HG03103 (cell line): ENCODE measurements at regions not wholly inside any gene's neighbourhood (a gene's known extent, or its start where the extent isn't known, plus 50 kb on each side); places are given as distances from the start of the nearest gene placed in this dataset.

ENCODE experiments used
- ATAC-seq: cut with Tn5 transposase; IDR thresholded peaks from one replicate; pipeline ENCODE4 v1.9.1; 2021; ENCODE audit warnings: low read depth; ENCODE audit not compliant: unreplicated experiment

DNA sequence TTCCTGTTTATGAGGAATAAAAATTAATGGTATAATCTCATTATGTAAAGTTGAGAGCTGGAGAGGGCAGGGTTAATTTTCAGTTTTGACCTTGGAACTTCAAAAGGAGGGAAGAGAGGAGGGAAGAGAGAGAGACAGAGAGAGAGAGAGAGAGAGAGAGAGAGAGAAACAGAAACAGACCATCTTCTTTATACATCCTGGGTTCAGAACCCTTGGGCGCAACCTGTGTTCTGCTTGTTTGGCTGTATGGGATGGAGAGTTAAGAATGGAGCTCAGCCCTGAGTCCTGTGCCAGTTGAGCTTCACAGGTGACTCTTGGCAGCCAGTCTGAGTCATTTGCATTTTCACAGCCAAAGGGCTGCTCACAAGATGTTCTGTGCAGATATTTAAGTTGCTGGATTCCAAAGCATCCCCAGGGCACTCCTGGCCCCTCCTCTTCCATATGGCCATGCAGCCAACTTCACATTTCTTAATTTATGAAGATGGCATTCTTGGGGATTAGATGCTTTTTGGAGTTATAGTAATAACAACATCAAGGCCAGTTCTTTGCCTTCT lies 143.5 kb downstream of the CARTPT start:
- ATAC-seq, result no peak

DNA sequence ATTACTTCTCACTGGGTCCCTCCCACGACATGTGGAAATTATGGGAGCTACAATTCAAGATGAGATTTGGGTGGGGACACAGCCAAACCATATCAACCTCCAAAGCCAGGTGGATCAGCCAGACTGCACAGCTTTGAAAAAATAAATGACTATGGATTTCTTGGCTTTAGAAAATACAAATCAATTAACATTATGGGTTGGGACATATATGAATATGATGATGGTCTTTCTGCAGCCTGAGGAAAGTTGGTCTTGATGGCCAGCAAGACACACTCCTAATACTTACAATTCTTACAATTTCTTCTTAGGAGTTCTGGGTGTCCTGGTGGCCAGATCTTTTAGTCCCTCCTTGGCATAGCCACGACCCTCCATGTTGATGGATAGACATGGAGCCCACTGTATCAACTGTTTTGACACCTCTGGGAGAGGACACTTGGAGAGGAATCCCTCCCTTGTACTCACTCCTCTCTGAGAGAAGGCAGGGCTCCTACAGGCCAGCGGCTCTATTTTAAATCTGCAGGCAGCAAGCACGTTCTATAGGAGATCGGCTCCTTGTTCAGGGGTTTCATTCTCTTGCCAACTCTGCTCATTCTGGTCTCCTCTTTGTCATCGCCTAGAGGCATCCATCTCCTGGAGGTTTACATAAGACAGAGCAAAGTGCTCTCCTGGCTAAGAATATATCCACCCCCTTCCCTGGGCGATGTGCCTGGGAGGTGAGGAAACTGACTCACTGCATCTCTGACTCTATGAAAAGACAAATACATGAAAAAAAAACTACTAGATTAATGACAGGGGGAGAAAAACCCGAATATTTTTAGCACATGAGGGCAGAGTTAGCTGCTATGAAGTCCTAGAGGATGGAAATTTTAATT lies 145.9 kb downstream of the CARTPT start:
- ATAC-seq, result no peak

- ATAC-seq, result no peak
These were observed 146.7 kb downstream of the CARTPT start for GRCh38 chr5:71865665-71866320.

DNA sequence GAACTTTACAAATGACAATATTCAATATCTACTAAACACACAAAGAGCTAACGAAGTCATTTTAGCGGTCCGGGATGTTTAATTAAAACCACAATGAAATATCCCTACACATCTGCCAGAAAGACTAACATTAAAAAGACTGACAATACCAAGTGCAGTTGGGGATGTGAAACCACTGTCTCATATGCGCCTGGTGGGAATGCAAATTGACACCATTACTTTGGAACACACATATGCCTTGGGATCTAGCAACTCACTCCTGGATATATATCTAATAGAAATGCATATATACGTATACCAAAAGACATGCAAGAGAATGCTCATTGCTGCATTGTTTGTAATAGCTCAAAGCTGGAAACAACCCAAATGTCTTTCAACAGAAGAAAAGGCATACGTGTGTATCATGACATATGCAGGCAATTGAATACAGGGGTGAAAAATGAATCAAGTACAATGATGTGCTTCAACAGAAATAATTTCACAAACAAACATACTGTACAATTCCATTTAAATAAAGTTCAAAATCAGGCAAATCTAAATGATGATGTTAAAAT lies 153.3 kb downstream of the CARTPT start:
- no peak for ATAC-seq

DNA sequence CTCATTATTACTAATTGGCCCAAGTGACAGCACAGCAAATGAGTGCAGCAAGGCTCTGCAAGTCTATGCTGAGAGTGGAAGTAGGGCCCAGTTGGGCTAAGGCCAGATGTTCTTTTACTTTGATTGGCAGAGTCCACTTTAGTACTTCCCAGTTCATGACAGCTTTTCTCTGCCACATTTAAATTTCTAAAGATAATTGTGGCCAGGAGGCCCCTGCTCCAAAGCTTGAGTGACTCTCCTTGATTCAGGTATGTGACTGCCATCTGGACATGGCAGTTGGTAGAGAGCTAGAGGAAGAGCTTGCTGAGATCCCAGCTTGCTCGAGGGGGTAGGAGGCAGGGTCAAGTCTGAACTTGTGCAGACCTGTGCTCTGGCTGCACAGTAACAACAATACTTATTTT lies 154.1 kb downstream of the CARTPT start:
- no peak for ATAC-seq

DNA sequence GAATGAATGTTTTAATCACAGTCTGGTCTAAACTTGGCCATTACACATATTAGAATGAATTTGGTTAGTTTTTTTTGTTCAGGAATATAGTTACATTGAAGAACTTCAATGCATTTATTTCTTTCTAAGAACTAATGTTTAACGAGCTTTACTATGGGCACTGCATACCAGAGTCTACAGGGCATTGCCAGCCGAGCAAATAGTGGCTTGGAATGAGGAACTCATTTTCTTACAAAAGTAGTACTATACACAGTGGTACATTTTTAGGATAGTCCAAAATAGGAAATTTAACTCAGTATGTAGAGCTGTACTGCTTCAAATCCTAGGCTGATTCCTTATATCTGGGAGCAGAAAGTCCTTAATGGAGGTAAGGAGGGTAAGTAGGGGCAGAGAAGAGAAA lies 155.4 kb downstream of the CARTPT start:
- ATAC-seq, result no peak

- ATAC-seq, result no peak
These were observed 158.4 kb downstream of the CARTPT start for GRCh38 chr5:71877511-71877910.

DNA sequence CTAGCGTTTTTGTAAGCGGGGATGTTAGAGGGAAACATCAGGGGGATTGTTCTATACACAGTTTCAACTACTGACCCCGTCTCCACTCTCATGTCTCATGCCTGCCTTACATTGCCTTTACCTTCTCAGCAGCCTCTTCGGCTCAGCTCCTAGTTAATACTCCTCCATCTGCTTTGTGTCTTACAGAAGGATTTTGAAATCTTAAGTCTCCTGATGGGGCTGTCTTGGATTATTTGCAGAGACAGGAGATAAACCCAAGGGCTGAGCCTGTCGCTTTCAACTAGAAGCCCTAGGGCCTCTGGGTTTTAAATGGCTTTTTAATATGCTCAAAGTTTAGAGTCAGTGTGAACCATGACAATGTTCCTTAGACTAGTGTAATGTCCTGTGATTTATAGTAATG lies 161.5 kb downstream of the CARTPT start:
- ATAC-seq, result no peak

GRCh38 chr5:71882826-71883741 lies 164.0 kb downstream of the CARTPT start:
- no peak for ATAC-seq

- ATAC-seq, result no peak
These were observed 164.6 kb downstream of the CARTPT start for GRCh38 chr5:71883742-71884103.

GRCh38 chr5:71884926-71885325 lies 165.9 kb downstream of the CARTPT start:
- ATAC-seq, result no peak

DNA sequence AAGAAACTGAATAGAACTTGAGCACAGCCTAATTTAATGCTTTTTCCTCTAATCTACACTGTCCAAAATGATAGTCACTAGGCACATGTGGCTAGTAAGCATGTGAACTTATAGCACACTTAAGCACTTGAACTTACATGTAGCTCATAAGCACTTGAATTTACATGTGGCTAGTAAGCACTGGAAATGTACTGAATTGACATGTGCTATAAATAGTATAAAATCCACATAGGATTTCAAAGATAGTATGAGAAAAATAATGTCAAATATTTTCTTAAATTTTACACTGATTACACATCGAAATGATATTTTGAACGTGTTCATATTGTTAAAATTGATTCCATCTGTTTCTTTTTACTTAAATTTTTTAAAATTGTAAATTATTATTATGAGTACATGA lies 167.3 kb downstream of the CARTPT start:
- ATAC-seq, result no peak

- ATAC-seq, result peak; percentile 94
These were observed 168.6 kb downstream of the CARTPT start for GRCh38 chr5:71887680-71888079.

- no peak for ATAC-seq
These were observed 172.3 kb downstream of the CARTPT start for GRCh38 chr5:71891406-71891805.

- no peak for ATAC-seq
These were observed 172.8 kb downstream of the CARTPT start for GRCh38 chr5:71891856-71892255.

DNA sequence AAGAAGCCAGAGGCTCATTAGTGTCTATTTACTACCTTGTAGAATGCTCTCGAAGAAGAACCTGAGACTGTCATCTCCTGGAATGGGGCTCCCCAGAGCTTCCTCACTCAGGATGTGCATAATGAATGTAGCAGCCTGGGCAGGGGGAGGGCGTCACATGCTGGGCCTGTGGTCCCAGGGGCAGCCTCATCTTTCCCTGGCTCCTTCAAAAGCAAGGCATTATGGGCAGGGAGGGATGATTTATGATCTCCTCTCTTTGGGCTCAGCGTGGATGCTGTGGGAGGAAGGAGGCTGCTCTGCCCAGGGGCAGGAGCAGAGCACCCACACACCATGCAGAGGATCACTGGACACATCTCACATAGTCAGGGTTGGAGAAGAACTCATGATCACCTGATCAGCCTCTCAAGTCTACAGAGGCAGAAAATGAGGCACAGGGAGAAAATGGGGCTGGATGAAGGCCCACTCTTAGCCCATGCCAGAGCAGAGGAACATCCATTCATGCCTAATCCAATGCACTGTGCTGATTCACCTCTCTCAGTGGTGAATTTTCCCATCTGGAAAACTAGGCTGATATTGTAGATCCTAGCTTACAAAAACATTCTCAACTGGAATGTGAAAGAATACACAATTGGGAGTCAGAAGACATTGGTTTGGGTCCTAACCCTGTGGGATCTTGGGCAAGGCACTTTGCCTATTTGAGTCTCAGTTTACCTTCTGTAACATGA lies 173.7 kb downstream of the CARTPT start:
- no peak for ATAC-seq

- ATAC-seq, result no peak
These were observed 174.4 kb downstream of the CARTPT start for GRCh38 chr5:71893451-71893850.

DNA sequence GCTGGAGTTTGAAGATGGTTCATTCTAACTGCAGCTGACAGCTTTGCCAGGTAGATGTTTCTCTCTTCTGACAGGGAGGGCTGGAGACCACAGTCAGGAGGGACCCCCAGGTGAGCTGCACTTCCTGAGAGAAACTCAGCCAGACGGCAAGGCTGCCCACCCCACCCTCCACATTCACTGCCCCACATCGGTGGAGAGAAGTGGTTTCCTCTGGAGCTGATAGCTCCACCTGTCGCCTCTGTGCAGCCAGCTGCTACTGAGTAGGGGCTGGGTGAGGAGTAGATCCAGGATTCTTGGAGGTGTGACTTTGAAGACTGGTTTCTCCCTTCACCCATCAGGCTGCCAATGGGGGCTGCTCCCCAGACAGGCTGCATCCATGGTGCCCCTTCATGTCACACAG lies 175.0 kb downstream of the CARTPT start:
- ATAC-seq, result no peak

DNA sequence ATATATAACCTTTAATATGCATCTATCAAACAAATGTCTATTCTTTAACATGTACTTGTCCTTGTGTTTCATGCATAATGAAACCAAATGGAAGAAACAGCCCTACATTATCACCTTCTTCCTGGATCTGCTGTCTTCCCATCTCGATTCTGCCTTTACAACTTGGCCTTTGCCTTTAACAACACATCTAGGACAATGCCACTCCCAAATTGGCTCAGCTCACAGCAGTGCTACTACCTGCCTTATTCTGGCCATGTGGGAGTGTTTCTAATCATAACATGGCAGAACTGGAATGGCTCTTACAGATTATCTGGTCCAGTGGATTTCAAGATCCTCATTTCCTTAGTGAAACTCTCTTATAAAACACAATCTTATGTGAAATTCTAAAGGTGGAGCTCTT lies 176.5 kb downstream of the CARTPT start:
- no peak for ATAC-seq

- no peak for ATAC-seq
These were observed 180.8 kb downstream of the CARTPT start for GRCh38 chr5:71899865-71900342.
